GM21528 (cell line): ENCODE measurements at regions not wholly inside any gene's neighbourhood (a gene's known extent, or its start where the extent isn't known, plus 50 kb on each side); places are given as distances from the start of the nearest gene placed in this dataset.

Experiments
- ATAC-seq: cut with Tn5 transposase; IDR thresholded peaks from one replicate; pipeline ENCODE4 v1.9.1; 2021; ENCODE audit warnings: mild to moderate bottlenecking, moderate library complexity; ENCODE audit not compliant: unreplicated experiment, low FRiP score

DNA sequence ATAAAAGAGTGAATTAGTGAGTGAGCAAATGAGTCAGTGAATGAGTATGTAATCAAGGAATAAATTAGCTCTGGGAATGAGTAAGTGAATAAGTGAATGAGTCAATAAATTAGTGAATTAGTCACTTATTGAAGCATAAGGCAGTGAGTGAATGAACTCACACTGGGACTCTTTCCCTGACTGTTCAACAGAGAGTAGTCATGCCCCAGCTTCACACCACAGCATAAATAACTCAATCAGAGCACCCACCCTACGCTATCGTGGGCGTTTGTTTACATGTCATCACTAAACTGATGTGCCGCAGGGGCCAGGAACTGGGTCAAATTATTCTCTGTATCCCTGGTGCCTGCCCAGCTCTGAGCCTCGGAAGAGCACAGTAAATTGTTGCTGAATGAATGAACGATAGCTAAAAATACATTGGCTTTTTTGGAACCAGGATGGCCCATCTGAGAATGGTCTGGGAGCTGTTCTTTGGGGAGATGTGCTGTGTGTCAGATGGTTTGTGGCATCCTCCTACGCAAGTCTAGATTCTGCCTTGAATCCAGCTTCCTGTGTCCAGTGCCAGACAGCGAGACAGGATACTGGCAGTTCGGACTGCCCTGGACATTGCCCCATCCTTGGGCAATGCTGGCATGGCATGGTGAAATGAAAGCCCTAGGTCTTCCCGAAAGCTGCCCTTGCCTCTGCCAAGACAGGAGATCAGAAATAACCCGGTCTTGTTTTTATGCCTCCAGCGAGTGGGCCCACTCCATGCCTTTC, 98.0 kb upstream of the RTL1 start:
- ATAC-seq: no peak

GRCh38 chr14:101002738-101003137, 99.2 kb upstream of the RTL1 start:
- no peak for ATAC-seq

- ATAC-seq: no peak
These were observed 100.7 kb upstream of the RTL1 start for GRCh38 chr14:101004176-101004575.

- no peak for ATAC-seq
These were observed 101.4 kb upstream of the RTL1 start for GRCh38 chr14:101004954-101005353.

- ATAC-seq: no peak
These were observed 101.9 kb upstream of the RTL1 start for GRCh38 chr14:101005447-101005846.

DNA sequence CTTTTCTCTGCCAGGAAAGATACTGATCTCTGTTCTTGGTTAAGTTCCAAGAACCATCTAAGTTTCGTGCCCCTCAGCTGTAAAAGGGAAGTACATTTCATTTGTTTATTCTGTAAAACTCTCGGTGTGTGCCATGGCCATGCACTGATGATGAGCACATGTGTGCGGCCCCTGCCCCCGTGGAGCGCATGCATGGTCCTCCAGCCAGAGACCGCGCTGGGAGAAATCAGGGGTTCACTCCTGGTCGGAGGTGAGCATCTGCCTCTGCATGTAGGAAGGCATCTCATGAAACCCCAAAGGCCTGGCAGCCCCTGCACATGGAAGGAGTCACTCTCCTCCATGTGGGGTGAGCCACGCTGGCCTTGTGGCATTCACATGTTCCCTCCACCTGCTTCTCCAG, 102.5 kb upstream of the RTL1 start:
- ATAC-seq: no peak

GRCh38 chr14:101007004-101007614, 103.6 kb upstream of the RTL1 start:
- ATAC-seq: no peak

GRCh38 chr14:101007765-101008164, 104.2 kb upstream of the RTL1 start:
- no peak for ATAC-seq

DNA sequence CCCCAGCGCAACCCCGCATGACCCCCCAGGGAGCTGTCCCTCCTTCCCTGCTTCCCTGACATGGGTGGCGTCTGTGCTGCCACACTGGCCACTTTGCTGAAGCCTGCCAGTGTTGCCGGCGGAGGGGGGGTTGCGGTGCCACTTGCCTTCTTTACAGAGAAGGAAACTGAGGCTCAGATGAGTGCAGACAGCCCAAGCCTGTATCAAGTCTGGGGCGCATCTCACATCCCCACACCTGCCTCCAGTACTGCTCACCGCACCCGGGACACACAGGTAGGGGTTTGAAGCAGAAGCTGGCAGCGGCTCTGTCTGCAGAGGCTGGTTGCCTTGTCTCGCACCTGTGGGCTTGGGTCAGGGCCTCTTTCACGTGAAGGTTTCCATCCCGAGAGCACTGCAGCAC, 104.7 kb upstream of the RTL1 start:
- ATAC-seq: no peak

- no peak for ATAC-seq
These were observed 105.3 kb upstream of the RTL1 start for GRCh38 chr14:101008631-101009336.

- ATAC-seq: no peak
These were observed 106.0 kb upstream of the RTL1 start for GRCh38 chr14:101009531-101009930.

DNA sequence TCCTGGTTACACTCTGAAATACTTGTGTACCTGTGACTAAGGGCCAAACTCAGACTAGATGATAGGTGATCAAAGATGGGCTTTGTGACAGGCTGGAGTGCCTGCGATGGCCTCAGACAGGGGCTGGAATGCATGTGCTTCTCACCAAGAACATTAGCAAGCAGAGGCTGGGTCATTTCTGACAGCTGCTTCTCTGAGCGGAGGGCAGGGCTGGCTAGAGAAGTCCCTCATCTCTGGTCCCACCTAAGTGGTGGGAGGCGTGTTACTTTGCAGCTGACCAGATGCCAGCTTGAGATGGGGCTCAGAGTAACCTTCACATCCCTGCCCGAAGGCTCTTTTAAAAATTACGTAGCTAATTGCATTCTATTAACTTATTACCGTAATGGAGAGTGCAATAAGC, 106.8 kb upstream of the RTL1 start:
- ATAC-seq: no peak

DNA sequence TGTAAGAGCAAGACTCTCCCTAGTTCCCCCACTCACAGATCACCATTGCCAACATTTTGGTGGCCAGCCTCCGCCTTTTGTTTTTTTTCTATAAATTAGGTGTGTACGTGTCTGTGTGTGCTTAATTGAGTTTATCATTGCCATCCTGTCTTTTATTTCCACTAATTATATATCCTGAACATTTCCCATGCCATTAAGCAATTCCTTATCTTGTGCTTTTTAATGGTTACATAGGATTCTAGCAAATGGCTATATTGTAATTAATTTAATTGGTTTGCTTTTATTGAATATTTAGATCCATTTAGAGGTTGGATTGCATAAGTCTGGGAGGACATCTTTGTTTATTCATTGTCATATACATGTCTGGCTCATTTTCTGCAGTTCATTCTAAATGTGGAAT, 107.3 kb upstream of the RTL1 start:
- no peak for ATAC-seq

DNA sequence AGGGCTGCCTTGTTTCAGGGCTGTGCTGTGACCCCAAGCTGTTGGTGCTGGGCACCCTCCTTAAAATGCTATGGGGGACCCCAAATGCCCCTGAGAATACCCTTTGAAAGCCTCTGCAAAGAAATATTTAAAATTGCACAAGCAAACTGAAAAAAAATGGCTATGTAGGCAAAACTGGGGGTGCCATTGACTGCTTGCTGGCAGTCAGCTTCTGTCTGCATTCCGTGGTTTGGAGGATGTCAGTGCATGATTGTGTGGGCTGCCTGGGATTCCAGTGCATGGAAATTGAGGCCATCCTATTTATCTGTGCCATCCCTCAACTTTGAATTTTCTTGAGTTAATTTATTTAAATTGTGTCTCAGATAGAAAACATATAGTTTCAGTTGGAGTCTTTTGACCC, 113.7 kb upstream of the RTL1 start:
- no peak for ATAC-seq

DNA sequence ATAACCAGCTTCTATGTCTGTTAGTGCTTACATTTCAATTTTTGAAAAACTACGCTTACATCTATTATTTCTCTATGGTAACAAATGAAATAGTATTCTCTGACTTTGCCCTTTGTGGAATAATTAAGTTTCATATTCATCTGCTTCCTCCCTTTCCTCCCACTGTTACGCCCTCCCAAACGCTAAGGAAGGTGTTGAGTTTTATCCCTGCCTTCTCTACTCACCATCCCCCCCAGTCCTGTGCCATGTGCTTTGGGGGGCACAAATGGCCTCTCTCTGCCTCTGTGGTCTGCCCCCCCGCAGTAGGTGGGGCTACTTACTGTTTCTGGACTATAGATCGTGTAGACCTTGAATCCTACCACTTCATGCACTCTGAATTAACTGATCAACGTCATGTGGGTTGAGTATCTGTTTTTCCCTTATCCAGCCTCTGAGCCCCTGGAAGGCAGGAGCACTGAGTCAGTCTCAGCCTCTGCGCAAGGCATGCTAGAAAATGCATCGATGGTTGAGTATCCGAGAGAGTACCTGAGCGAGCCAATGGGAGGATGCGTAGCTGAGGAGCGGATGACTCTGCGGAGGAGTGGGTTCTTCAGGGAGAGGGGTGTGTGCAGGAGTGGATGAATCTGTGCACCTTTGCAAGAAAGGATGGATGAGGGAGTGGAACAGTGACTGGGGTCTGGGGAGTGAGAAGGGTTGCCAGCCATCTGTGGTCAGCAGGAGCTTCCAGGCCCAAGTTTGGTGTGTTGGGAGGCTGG, 114.5 kb upstream of the RTL1 start:
- no peak for ATAC-seq

- ATAC-seq: no peak
These were observed 115.2 kb upstream of the RTL1 start for GRCh38 chr14:101018561-101019290.

- ATAC-seq: no peak
These were observed 116.0 kb upstream of the RTL1 start for GRCh38 chr14:101019541-101019940.

GRCh38 chr14:101019990-101020710, 116.6 kb upstream of the RTL1 start:
- no peak for ATAC-seq

- ATAC-seq: no peak
These were observed 117.4 kb upstream of the RTL1 start for GRCh38 chr14:101020834-101021370.
